GM12891 (cell line): ENCODE measurements at regions not wholly inside any gene's neighbourhood (a gene's known extent, or its start where the extent isn't known, plus 50 kb on each side); places are given as distances from the start of the nearest gene placed in this dataset.

Source experiments
- POLR2A ChIP-seq: IDR thresholded peaks from 2 replicates; pipeline ENCODE4 v1.6.1; 2011; ENCODE audit warnings: low read depth, low read length, control low read depth
- POLR2AphosphoS5 ChIP-seq: IDR thresholded peaks from 2 replicates; pipeline ENCODE4 v1.6.1; 2011; ENCODE audit warnings: low read depth, low read length, control low read depth
- POU2F2 ChIP-seq: IDR thresholded peaks from 2 replicates; pipeline ENCODE4 v1.6.1; 2011; ENCODE audit warnings: low read depth, mild to moderate bottlenecking, control low read depth, low read length, moderate library complexity
- SPI1 ChIP-seq: IDR thresholded peaks from 2 replicates; pipeline ENCODE4 v1.6.1; 2011; ENCODE audit warnings: low read depth, low read length, control low read depth
- TAF1 ChIP-seq: IDR thresholded peaks from 2 replicates; pipeline ENCODE4 v1.6.1; 2011; ENCODE audit warnings: low read depth, low read length, control low read depth

DNA sequence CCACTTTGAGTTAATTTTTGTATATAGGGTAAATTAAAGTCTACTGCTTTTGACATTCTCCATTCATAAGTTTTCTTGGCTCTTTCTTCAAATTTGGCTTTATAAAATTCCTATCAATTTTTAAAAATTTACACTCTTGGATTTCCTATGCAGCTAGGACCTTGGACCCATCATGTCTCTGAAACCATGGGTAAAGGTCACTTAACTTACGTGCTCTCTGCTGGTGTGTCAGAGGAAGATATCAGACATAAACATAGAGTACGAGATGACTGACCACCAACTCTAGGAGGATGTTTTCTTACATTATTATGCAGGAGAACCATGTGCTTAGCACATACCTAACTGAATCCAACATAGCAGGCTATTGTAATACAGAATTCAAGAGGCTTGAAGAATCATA lies 62.5 kb upstream of the C1GALT1C1 start:
- TF ChIP-seq POLR2A (no peak), POLR2AphosphoS5 (no peak), TAF1 (no peak), SPI1 (no peak), POU2F2 (no peak)
